ENCODE measurements at regions not wholly inside any gene's neighbourhood (a gene's known extent, or its start where the extent isn't known, plus 50 kb on each side); places are given as distances from the start of the nearest gene placed in this dataset.

- Histone ChIP-seq H3K9me3 (ENCODE audit: insufficient read depth, low read depth, low read length) (no peaks in the 10 kb centered on the region), H3F3A (ENCODE audit: low read depth) (no peaks in the 10 kb centered on the region), H3K79me2 (ENCODE audit: insufficient read depth, low read length) (no peaks in the 10 kb centered on the region), H4K20me1 (ENCODE audit: insufficient read depth, low read length, poor library complexity, severe bottlenecking) (no peaks in the 10 kb centered on the region), H2AFZ (ENCODE audit: low read length) (no peak overlapping the region), H3K9me2 (replicated peaks; ENCODE audit: low read depth, low read length) (no peaks in the 10 kb centered on the region), H3K4me1 (ENCODE audit: insufficient read depth, low read length, poor library complexity, severe bottlenecking) (no peaks in the 10 kb centered on the region), H3K4me3 (ENCODE audit: low read length, poor library complexity, severe bottlenecking) (no peak overlapping the region), H3K9ac (ENCODE audit: low read depth, low read length, poor library complexity, severe bottlenecking) (no peak overlapping the region), H3K36me3 (ENCODE audit: insufficient read depth, low read length) (no peaks in the 10 kb centered on the region), H3K27me3 (ENCODE audit: insufficient read depth, low read length, poor library complexity, severe bottlenecking) (no peaks in the 10 kb centered on the region), H3K4me2 (ENCODE audit: low read depth, low read length, poor library complexity, severe bottlenecking) (no peak overlapping the region)
- TF ChIP-seq CTCF (conservative IDR thresholded peaks at IDR 0.05; ENCODE audit: low read length), result no peak
- TF ChIP-seq EZH2phosphoT487 (IDR thresholded peaks at IDR 0.05; ENCODE audit: borderline replicate concordance), result no peak
These were observed 116.5 kb upstream of the COL21A1 start for GRCh38 chr6:56363796-56364430.

- no peaks in the 10 kb centered on the region for H3K9me3 ChIP-seq (ENCODE audit: insufficient read depth, low read depth, low read length)
- H2AFZ ChIP-seq (ENCODE audit: low read length), result no peak overlapping the region
- no peaks in the 10 kb centered on the region for H3K36me3 ChIP-seq (ENCODE audit: insufficient read depth, low read length)
- H3F3A ChIP-seq (ENCODE audit: low read depth), result no peaks in the 10 kb centered on the region
- no peaks in the 10 kb centered on the region for H3K4me1 ChIP-seq (ENCODE audit: insufficient read depth, low read length, poor library complexity, severe bottlenecking)
- no peaks in the 10 kb centered on the region for H3K79me2 ChIP-seq (ENCODE audit: insufficient read depth, low read length)
- no peak overlapping the region for H3K4me2 ChIP-seq (ENCODE audit: low read depth, low read length, poor library complexity, severe bottlenecking)
- no peaks in the 10 kb centered on the region for H3K9me2 ChIP-seq (replicated peaks; ENCODE audit: low read depth, low read length)
- TF ChIP-seq CTCF (conservative IDR thresholded peaks at IDR 0.05; ENCODE audit: low read length), result no peak
- no peak for TF ChIP-seq EZH2phosphoT487 (IDR thresholded peaks at IDR 0.05; ENCODE audit: borderline replicate concordance)
- H3K4me3 ChIP-seq (ENCODE audit: low read length, poor library complexity, severe bottlenecking), result no peak overlapping the region
- H4K20me1 ChIP-seq (ENCODE audit: insufficient read depth, low read length, poor library complexity, severe bottlenecking), result no peaks in the 10 kb centered on the region
- H3K9ac ChIP-seq (ENCODE audit: low read depth, low read length, poor library complexity, severe bottlenecking), result no peak overlapping the region
- no peaks in the 10 kb centered on the region for H3K27me3 ChIP-seq (ENCODE audit: insufficient read depth, low read length, poor library complexity, severe bottlenecking)
These were observed 114.4 kb upstream of the COL21A1 start for GRCh38 chr6:56361812-56362211.

- H3K4me2 ChIP-seq (ENCODE audit: low read depth, low read length, poor library complexity, severe bottlenecking), result no peak overlapping the region
- no peaks in the 10 kb centered on the region for H3K27me3 ChIP-seq (ENCODE audit: insufficient read depth, low read length, poor library complexity, severe bottlenecking)
- no peaks in the 10 kb centered on the region for H4K20me1 ChIP-seq (ENCODE audit: insufficient read depth, low read length, poor library complexity, severe bottlenecking)
- no peaks in the 10 kb centered on the region for H3K36me3 ChIP-seq (ENCODE audit: insufficient read depth, low read length)
- no peaks in the 10 kb centered on the region for H3K9me2 ChIP-seq (replicated peaks; ENCODE audit: low read depth, low read length)
- no peak overlapping the region for H3K9ac ChIP-seq (ENCODE audit: low read depth, low read length, poor library complexity, severe bottlenecking)
- H3K4me1 ChIP-seq (ENCODE audit: insufficient read depth, low read length, poor library complexity, severe bottlenecking), result no peaks in the 10 kb centered on the region
- no peaks in the 10 kb centered on the region for H3F3A ChIP-seq (ENCODE audit: low read depth)
- no peaks in the 10 kb centered on the region for H3K79me2 ChIP-seq (ENCODE audit: insufficient read depth, low read length)
- no peak overlapping the region for H2AFZ ChIP-seq (ENCODE audit: low read length)
- no peak overlapping the region for H3K4me3 ChIP-seq (ENCODE audit: low read length, poor library complexity, severe bottlenecking)
- no peak for TF ChIP-seq EZH2phosphoT487 (IDR thresholded peaks at IDR 0.05; ENCODE audit: borderline replicate concordance)
- peak; percentile 83 for TF ChIP-seq CTCF (conservative IDR thresholded peaks at IDR 0.05; ENCODE audit: low read length)
- no peaks in the 10 kb centered on the region for H3K9me3 ChIP-seq (ENCODE audit: insufficient read depth, low read depth, low read length)
These were observed 112.0 kb upstream of the COL21A1 start for GRCh38 chr6:56359201-56359899.

All from Loucy (cell line).